Neutrophil (primary cell): ENCODE measurements at regions not wholly inside any gene's neighbourhood (a gene's known extent, or its start where the extent isn't known, plus 50 kb on each side); places are given as distances from the start of the nearest gene placed in this dataset.
"Not testable (repeated sequence)": the region's sequence is repeated elsewhere in the genome, so short reads cannot be mapped to it uniquely, and the experiment has no call there.

Source experiments
- H3K27ac ChIP-seq: fragments of 200-600 bp; sonication (generic); 2 replicates; pipeline ENCODE4 v1.5.1; 2016; ENCODE audit warnings: mild to moderate bottlenecking, moderate library complexity
- H3K27me3 ChIP-seq: fragments of 200-600 bp; sonication (generic); 2 replicates; pipeline ENCODE4 v1.6.0; 2016; ENCODE audit warnings: mild to moderate bottlenecking
- H3K36me3 ChIP-seq: fragments of 200-600 bp; sonication (generic); 2 replicates; pipeline ENCODE4 v1.5.1; 2017
- H3K4me1 ChIP-seq, 2 experiments: fragments of 200-600 bp in 1 of 2; sonication (generic) in 1 of 2; 1 replicate in 1 of 2; 2 replicates in 1 of 2; pipeline versions ENCODE4 v1.5.1 to v1.6.1; 2013 to 2016; ENCODE audit warnings: low read depth in 1 of 2, low read length in 1 of 2, mild to moderate bottlenecking in 1 of 2, moderate library complexity in 1 of 2; ENCODE audit not compliant: control insufficient read depth in 1 of 2, insufficient read depth in 1 of 2
- H3K4me3 ChIP-seq, 2 experiments: fragments of 200-600 bp in 1 of 2; sonication (generic) in 1 of 2; 1 replicate in 1 of 2; 2 replicates in 1 of 2; pipeline ENCODE4 v1.5.1; 2013 to 2016; ENCODE audit warnings: low read depth in 1 of 2, low read length in 1 of 2, mild to moderate bottlenecking in 1 of 2, moderate library complexity in 1 of 2
- H3K9me3 ChIP-seq: fragments of 200-600 bp; sonication (generic); 2 replicates; pipeline ENCODE4 v1.5.1; 2016
- CTCF ChIP-seq: fragments of 200-600 bp; sonication (generic); IDR thresholded peaks from 2 replicates; pipeline ENCODE4 v1.5.1; 2016; ENCODE audit warnings: antibody characterized with exemption

GRCh38 chr3:6750782-6751181 lies 110.1 kb upstream of the GRM7 start:
- Histone ChIP-seq H3K27me3 (no peaks in the 10 kb centered on the region), H3K4me1 (no peaks in the 10 kb centered on the region), H3K9me3 (no peaks in the 10 kb centered on the region), H3K4me3 (no peak overlapping the region), H3K36me3 (no peaks in the 10 kb centered on the region), H3K27ac (no peak overlapping the region)
- no peak for TF ChIP-seq CTCF

GRCh38 chr3:6753536-6753935 lies 107.4 kb upstream of the GRM7 start:
- Histone ChIP-seq H3K36me3 (no peaks in the 10 kb centered on the region), H3K4me3 (no peak overlapping the region), H3K4me1 (no peaks in the 10 kb centered on the region), H3K27me3 (no peaks in the 10 kb centered on the region), H3K27ac (no peak overlapping the region), H3K9me3 (no peaks in the 10 kb centered on the region)
- TF ChIP-seq CTCF = no peak

- not testable (repeated sequence) for H3K27ac ChIP-seq, H3K36me3 ChIP-seq, H3K4me1 ChIP-seq, H3K4me3 ChIP-seq, H3K27me3 ChIP-seq, H3K9me3 ChIP-seq
These were observed 91.2 kb upstream of the GRM7 start for GRCh38 chr3:6769532-6770396.

GRCh38 chr3:6770397-6770690 lies 90.6 kb upstream of the GRM7 start:
- TF ChIP-seq CTCF = no peak

GRCh38 chr3:6771171-6771570 lies 89.7 kb upstream of the GRM7 start:
- no peaks in the 10 kb centered on the region for H3K4me1 ChIP-seq
- H3K36me3 ChIP-seq = no peaks in the 10 kb centered on the region
- TF ChIP-seq CTCF = no peak

More at GRCh38 chr3:6770397-6770690, 90.6 kb upstream of the GRM7 start:
- no peaks in the 10 kb centered on the region for H3K36me3 ChIP-seq
- no peaks in the 10 kb centered on the region for H3K4me1 ChIP-seq
- H3K27ac ChIP-seq = no peak overlapping the region
- H3K27me3 ChIP-seq = no peaks in the 10 kb centered on the region
- no peak overlapping the region for H3K4me3 ChIP-seq
- no peaks in the 10 kb centered on the region for H3K9me3 ChIP-seq

GRCh38 chr3:6779140-6779539 lies 81.8 kb upstream of the GRM7 start:
- H3K27ac ChIP-seq = no peak overlapping the region
- no peaks in the 10 kb centered on the region for H3K27me3 ChIP-seq
- H3K4me1 ChIP-seq = no peaks in the 10 kb centered on the region
- H3K36me3 ChIP-seq = no peaks in the 10 kb centered on the region
- H3K4me3 ChIP-seq = no peak overlapping the region
- no peak for TF ChIP-seq CTCF
- no peaks in the 10 kb centered on the region for H3K9me3 ChIP-seq

More at GRCh38 chr3:6771171-6771570, 89.7 kb upstream of the GRM7 start:
- no peak overlapping the region for H3K4me3 ChIP-seq
- H3K27ac ChIP-seq = no peak overlapping the region
- H3K9me3 ChIP-seq = no peaks in the 10 kb centered on the region
- no peaks in the 10 kb centered on the region for H3K27me3 ChIP-seq
